Endothelial cell of umbilical vein (primary cell): ENCODE measurements at regions not wholly inside any gene's neighbourhood (a gene's known extent, or its start where the extent isn't known, plus 50 kb on each side); places are given as distances from the start of the nearest gene placed in this dataset.

ENCODE experiments used
- BruUV-seq: library from RNA; stranded (reverse); fragments of 400-500 nt; replicated peaks from 2 replicates; lab custom pipeline; 2021; lab: Mats Ljungman, UMichigan
- CTCF ChIA-PET: fragments of 300-600, 350-600 bp; sonication (Branson Sonifier 250); formaldehyde crosslinking; loops from one replicate; lab custom pipeline; 2021; ENCODE audit warnings: antibody characterized with exemption, inconsistent platforms; lab: Charles Lee
- POLR2A ChIA-PET: fragments of 300-600, 350-600 bp; sonication (Branson Sonifier 250); formaldehyde crosslinking; loops from one replicate; lab custom pipeline; 2021; ENCODE audit warnings: antibody characterized with exemption, inconsistent platforms; lab: Charles Lee
- DNase-seq: peaks from one replicate; pipeline ENCODE4 v3.0.0-alpha.2; 2011; ENCODE audit warnings: low read depth, low spot score
- FAIRE-seq: peaks from 2 replicates; lab custom pipeline; 2011; peaks lifted over from hg19 to GRCh38; lab: Jason Lieb, UNC
- H2AFZ ChIP-seq: 2 replicates; pipeline ENCODE4 v1.6.0; 2012; ENCODE audit warnings: low read depth, low read length, control low read depth, inconsistent platforms
- H3K27ac ChIP-seq: 2 replicates; pipeline ENCODE4 v1.5.1; 2011; ENCODE audit warnings: low read depth, mild to moderate bottlenecking, control low read depth, low read length, moderate library complexity; ENCODE audit not compliant: insufficient read depth
- H3K27me3 ChIP-seq, 2 experiments: 2 replicates each; pipeline versions ENCODE4 v1.6.0 to v1.6.1; 2011; ENCODE audit warnings: low read length in 2 of 2, mixed read lengths in 1 of 2; ENCODE audit not compliant: control insufficient read depth in 2 of 2, insufficient read depth in 2 of 2
- H3K36me3 ChIP-seq, 2 experiments: 2 replicates in 1 of 2; 3 replicates in 1 of 2; pipeline ENCODE4 v1.5.1; 2011; ENCODE audit warnings: low read length in 2 of 2, mild to moderate bottlenecking in 1 of 2, moderate library complexity in 1 of 2; ENCODE audit not compliant: control insufficient read depth in 2 of 2, insufficient read depth in 2 of 2; ENCODE audit errors: extremely low read depth in 1 of 2
- H3K4me1 ChIP-seq: 3 replicates; pipeline ENCODE4 v1.5.1; 2011; ENCODE audit warnings: mild to moderate bottlenecking, low read length; ENCODE audit not compliant: control insufficient read depth, insufficient read depth; ENCODE audit errors: extremely low read depth
- H3K4me2 ChIP-seq: 2 replicates; pipeline ENCODE4 v1.6.1; 2011; ENCODE audit warnings: low read length, control low read depth, mixed read lengths; ENCODE audit not compliant: insufficient read depth
- H3K4me3 ChIP-seq, 3 experiments: fragments of 200-600 bp in 1 of 3; sonication (generic), shearing (Covaris generic) in 1 of 3; replicated peaks in 1 of 3; 2 replicates each; pipeline ENCODE4 v1.5.1; 2011 to 2016; ENCODE audit warnings: control low read depth in 3 of 3, low read length in 3 of 3, mild to moderate bottlenecking in 2 of 3, inconsistent platforms in 1 of 3, low read depth in 1 of 3, moderate library complexity in 1 of 3; ENCODE audit not compliant: insufficient read depth in 1 of 3
- H3K79me2 ChIP-seq: 2 replicates; pipeline ENCODE4 v1.6.0; 2012; ENCODE audit warnings: low read length, inconsistent platforms; ENCODE audit not compliant: control insufficient read depth, insufficient read depth
- H3K9ac ChIP-seq: replicated peaks from 2 replicates; pipeline ENCODE3; 2011; ENCODE audit warnings: low read length, control low read depth; ENCODE audit not compliant: insufficient read depth; ENCODE audit errors: extremely low read depth
- H3K9me1 ChIP-seq: replicated peaks from 3 replicates; pipeline ENCODE4 v1.6.0; 2011; ENCODE audit warnings: mild to moderate bottlenecking, low read length; ENCODE audit not compliant: control insufficient read depth, insufficient read depth; ENCODE audit errors: extremely low read depth
- H3K9me3 ChIP-seq: replicated peaks from 2 replicates; pipeline ENCODE4 v1.5.1; 2012; ENCODE audit warnings: low read length, inconsistent platforms; ENCODE audit not compliant: control insufficient read depth, insufficient read depth
- H4K20me1 ChIP-seq: replicated peaks from 2 replicates; pipeline ENCODE3; 2011; ENCODE audit warnings: mild to moderate bottlenecking, low read length; ENCODE audit not compliant: control insufficient read depth, insufficient read depth; ENCODE audit errors: extremely low read depth
- EZH2 ChIP-seq: IDR thresholded peaks from 2 replicates; pipeline ENCODE4 v1.6.1; 2012; ENCODE audit warnings: borderline replicate concordance, low read depth, mild to moderate bottlenecking, moderate library complexity, low read length, inconsistent platforms; ENCODE audit not compliant: severe bottlenecking
- FOS ChIP-seq: IDR thresholded peaks from 2 replicates; pipeline ENCODE4 v1.6.1; 2011; ENCODE audit warnings: mild to moderate bottlenecking, low read length, moderate library complexity, borderline replicate concordance; ENCODE audit not compliant: insufficient read depth
- GATA2 ChIP-seq: IDR thresholded peaks from 2 replicates; pipeline ENCODE4 v1.7.0; 2011; ENCODE audit warnings: low read depth, mild to moderate bottlenecking, moderate library complexity, mixed read lengths, low read length; ENCODE audit not compliant: insufficient read length, insufficient read depth
- JUN ChIP-seq: IDR thresholded peaks from 2 replicates; pipeline ENCODE4 v1.6.1; 2011; ENCODE audit warnings: borderline replicate concordance, low read depth; ENCODE audit not compliant: insufficient read length, insufficient read depth
- MYC ChIP-seq: IDR thresholded peaks from one replicate; pipeline ENCODE4 v1.6.1; 2011; ENCODE audit warnings: mild to moderate bottlenecking, low read depth, low read length
- POLR2A ChIP-seq: IDR thresholded peaks from 2 replicates; pipeline ENCODE4 v1.6.1; 2012; ENCODE audit warnings: low read depth, mild to moderate bottlenecking, control low read depth, low read length
- POLR2AphosphoS5 ChIP-seq: IDR thresholded peaks from 2 replicates; pipeline ENCODE4 v1.6.1; 2012; ENCODE audit warnings: low read depth, mild to moderate bottlenecking, control low read depth, low read length, moderate library complexity; ENCODE audit not compliant: insufficient read depth
- dilution Hi-C: fragments of 300-500 bp; cut with MboI; formaldehyde crosslinking; loops from one replicate; pipeline ENCODE4 v1.15.0; 2019; ENCODE audit warnings: low sequenced_read_pairs; ENCODE audit not compliant: extremely low pct_ligation_motif_present
- intact Hi-C: fragments of 100-400 bp; cut with micrococcal nuclease; formaldehyde crosslinking; loops from one replicate; pipeline ENCODE4 v1.10.0; 2022
- TF ChIP-seq, protein P1 (sequence below), 2 donors: IDR thresholded peaks; 1 replicate in 1 of 2; 2 replicates in 1 of 2; pipeline ENCODE4 v1.5.1; 2011; ENCODE audit warnings: low read length in 2 of 2, mild to moderate bottlenecking in 2 of 2, moderate library complexity in 2 of 2, control low read depth in 1 of 2, inconsistent platforms in 1 of 2, low read depth in 1 of 2; ENCODE audit not compliant: insufficient read depth in 1 of 2; ENCODE audit errors: extremely low read depth in 1 of 2
- TF ChIP-seq, protein P2 (sequence below): IDR thresholded peaks from 2 replicates; pipeline ENCODE4 v1.6.1; 2011; ENCODE audit not compliant: insufficient read depth, insufficient read length

DNA sequence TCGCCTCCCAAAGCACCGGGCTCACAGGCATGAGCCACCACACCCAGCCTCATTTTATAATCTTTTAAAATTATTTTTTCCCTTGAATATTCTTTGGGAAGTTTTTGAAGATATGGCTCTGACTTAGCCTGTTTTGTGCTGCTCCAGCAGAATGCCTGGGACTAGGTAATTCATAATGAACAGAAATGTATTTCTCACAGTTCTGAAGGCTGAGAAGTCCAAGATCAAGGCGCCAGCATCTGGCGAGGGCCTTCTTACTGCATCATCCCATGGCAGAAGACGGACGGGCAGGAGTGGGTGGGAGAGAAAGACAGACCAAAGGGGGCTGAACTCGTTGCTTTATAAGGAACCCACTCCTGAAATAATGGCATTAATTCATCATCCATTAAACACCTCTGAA is 99.0 kb upstream of the SLC25A33 start:
- no peaks in the 10 kb centered on the region for H3K9me3 ChIP-seq
- dilution Hi-C loops: no loop called here
- intact Hi-C loops: loop anchor here (2.0 to 5.0 kb wide), 3 partner anchors 41 to 148 kb away; partner anchors contain the start of gene SPSB1
- DNase-seq (no peak), FAIRE-seq (no peak)
- H3K79me2 ChIP-seq: no peaks in the 10 kb centered on the region
- H3K27ac ChIP-seq: no peak overlapping the region
- H2AFZ ChIP-seq: no peak overlapping the region
- CTCF ChIA-PET: interaction anchor here (2.1 to 3.1 kb wide), 2 partner anchors 42 to 149 kb away, joined by 10 to 15 read pairs; partner anchors contain the start of gene SPSB1
- POLR2A ChIA-PET: interaction anchor here (1.9 to 2.0 kb wide), 2 partner anchors 41 to 122 kb away, joined by 10 to 13 read pairs; no protein-coding TSS in a partner anchor
- H3K4me2 ChIP-seq: no peak overlapping the region
- no peak overlapping the region for H3K9ac ChIP-seq
- no peak overlapping the region for H3K4me3 ChIP-seq
- no peaks in the 10 kb centered on the region for H4K20me1 ChIP-seq
- TF ChIP-seq EZH2 (no peak), FOS (no peak), POLR2A (no peak), MYC (no peak), JUN (no peak), POLR2AphosphoS5 (no peak), GATA2 (no peak)
- TF ChIP-seq, protein P1, sequence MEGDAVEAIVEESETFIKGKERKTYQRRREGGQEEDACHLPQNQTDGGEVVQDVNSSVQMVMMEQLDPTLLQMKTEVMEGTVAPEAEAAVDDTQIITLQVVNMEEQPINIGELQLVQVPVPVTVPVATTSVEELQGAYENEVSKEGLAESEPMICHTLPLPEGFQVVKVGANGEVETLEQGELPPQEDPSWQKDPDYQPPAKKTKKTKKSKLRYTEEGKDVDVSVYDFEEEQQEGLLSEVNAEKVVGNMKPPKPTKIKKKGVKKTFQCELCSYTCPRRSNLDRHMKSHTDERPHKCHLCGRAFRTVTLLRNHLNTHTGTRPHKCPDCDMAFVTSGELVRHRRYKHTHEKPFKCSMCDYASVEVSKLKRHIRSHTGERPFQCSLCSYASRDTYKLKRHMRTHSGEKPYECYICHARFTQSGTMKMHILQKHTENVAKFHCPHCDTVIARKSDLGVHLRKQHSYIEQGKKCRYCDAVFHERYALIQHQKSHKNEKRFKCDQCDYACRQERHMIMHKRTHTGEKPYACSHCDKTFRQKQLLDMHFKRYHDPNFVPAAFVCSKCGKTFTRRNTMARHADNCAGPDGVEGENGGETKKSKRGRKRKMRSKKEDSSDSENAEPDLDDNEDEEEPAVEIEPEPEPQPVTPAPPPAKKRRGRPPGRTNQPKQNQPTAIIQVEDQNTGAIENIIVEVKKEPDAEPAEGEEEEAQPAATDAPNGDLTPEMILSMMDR (IDR thresholded peaks at IDR 0.05; ENCODE audit: extremely low read depth in 1 of 2, insufficient read depth in 1 of 2, low read depth in 1 of 2, low read length in 2 of 2): no peak
- TF ChIP-seq, protein P2, sequence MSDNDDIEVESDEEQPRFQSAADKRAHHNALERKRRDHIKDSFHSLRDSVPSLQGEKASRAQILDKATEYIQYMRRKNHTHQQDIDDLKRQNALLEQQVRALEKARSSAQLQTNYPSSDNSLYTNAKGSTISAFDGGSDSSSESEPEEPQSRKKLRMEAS: no peak
- H3K4me1 ChIP-seq: peaks cover 48% of the 10 kb centered on the region
- H3K36me3 ChIP-seq: no peaks in the 10 kb centered on the region
- H3K27me3 ChIP-seq: no peaks in the 10 kb centered on the region
- no TSS peak for BruUV-seq
- no peaks in the 10 kb centered on the region for H3K9me1 ChIP-seq
